ENCODE measurements at regions not wholly inside any gene's neighbourhood (a gene's known extent, or its start where the extent isn't known, plus 50 kb on each side); places are given as distances from the start of the nearest gene placed in this dataset.

DNA sequence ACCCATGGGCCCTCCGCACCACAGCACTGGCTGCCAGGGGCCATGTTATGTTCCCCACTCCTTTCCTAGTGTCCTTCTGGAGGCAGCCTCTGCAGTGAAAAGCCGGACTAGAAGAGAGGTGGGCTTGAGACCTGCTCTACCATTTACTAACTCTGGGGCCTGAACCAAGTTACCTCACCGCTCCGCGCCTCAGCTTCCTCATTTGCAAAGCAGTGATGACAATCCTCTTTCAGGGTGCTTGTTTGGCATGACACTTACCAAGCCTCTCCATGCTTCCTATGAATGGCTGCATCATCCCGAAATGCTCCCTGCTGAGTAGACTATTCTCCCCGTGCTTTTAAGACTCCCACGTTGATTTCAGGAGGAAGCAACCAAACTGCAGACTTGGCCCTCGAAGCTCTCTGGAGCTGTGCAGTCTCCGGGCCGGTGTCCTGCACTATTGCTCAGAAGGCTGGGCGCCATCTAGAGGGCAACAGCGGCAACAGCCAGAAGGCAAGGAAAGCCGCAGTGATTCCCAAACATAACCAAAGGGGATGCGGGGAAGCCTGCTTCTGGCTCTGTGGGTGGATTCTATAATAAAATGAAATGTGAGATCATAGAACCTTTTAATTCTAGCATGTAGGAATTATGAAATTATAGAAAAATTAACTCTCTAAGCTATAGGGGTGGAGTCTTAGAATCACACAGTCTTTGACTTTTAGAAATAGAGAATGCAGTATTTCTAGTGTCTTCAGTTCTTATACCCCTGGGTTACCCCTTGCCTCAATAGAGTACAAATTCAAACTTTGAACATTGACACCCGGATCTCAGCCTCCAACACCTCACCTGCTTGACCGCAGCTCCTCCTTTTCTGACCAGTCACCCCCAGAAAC is 599.8 kb upstream of the BRINP1 start:
- ChIA-PET POLR2A (no interaction called here), CTCF (interaction anchor here (0.7 to 4.0 kb wide), 9 partner anchors 12 to 413 kb away, joined by 3 to 18 read pairs (median 4); no protein-coding TSS in a partner anchor)
- Mint-ChIP-seq H3K9me3 (no peaks in the 10 kb centered on the region), H3K36me3 (ENCODE audit: low read depth) (no peaks in the 10 kb centered on the region), H3K4me1 (ENCODE audit: low read depth) (peaks cover 2% of the 10 kb centered on the region), H3K4me3 (no peak overlapping the region), H3K27me3 (peaks cover 13% of the 10 kb centered on the region), H3K27ac (no peak overlapping the region)
- TF ChIP-seq, protein P1, sequence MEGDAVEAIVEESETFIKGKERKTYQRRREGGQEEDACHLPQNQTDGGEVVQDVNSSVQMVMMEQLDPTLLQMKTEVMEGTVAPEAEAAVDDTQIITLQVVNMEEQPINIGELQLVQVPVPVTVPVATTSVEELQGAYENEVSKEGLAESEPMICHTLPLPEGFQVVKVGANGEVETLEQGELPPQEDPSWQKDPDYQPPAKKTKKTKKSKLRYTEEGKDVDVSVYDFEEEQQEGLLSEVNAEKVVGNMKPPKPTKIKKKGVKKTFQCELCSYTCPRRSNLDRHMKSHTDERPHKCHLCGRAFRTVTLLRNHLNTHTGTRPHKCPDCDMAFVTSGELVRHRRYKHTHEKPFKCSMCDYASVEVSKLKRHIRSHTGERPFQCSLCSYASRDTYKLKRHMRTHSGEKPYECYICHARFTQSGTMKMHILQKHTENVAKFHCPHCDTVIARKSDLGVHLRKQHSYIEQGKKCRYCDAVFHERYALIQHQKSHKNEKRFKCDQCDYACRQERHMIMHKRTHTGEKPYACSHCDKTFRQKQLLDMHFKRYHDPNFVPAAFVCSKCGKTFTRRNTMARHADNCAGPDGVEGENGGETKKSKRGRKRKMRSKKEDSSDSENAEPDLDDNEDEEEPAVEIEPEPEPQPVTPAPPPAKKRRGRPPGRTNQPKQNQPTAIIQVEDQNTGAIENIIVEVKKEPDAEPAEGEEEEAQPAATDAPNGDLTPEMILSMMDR (IDR thresholded peaks at IDR 0.05), result peak; percentile 82
- intact Hi-C loops (cut with micrococcal nuclease), result no loop called here
- DNase-seq, result peak; percentile 61
- ATAC-seq, result peak; percentile 58

DNA sequence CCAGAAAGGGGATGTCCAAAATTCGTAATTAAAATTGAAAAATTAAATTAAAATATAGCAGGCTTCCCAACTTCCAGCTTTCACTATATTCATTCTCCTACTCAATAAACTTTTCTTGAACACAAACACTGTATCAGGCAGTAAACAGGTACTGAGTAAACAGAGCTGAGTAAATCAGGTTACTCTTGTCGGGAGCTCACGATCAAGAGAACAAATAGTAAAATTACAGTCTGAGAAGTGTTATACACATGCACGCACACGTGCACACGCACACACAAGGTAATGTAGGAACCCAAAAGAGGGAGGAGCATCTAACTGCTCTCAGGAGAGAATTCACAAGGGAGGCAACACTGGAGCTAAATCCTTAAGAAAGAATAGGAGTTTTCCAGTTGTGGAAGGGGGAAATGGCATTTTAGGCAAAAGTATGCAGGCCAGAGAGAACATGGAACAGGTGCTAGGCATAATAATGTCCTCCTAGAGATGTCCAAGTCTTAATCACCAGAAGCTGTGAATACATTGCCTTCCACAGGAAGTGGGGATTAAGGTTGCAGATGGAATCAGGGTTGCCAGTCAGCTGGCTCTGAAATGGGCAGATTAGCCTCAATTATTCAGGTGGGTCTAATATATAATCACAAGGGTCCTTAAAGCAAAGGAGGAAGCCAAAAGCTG is 598.8 kb upstream of the BRINP1 start:
- CTCF ChIA-PET, result interaction anchor here (0.9 to 4.0 kb wide), 5 partner anchors 11 to 29 kb away, joined by 3 to 18 read pairs (median 5); no protein-coding TSS in a partner anchor
- H3K4me1 Mint-ChIP-seq (ENCODE audit: low read depth), result peaks cover 2% of the 10 kb centered on the region
- ATAC-seq (no peak), DNase-seq (no peak)
- no peaks in the 10 kb centered on the region for H3K36me3 Mint-ChIP-seq (ENCODE audit: low read depth)
- H3K9me3 Mint-ChIP-seq, result no peaks in the 10 kb centered on the region
- H3K27me3 Mint-ChIP-seq, result peaks cover 16% of the 10 kb centered on the region
- POLR2A ChIA-PET, result no interaction called here
- TF ChIP-seq, protein P1 (IDR thresholded peaks at IDR 0.05), result no peak
- H3K27ac Mint-ChIP-seq, result no peak overlapping the region
- no peak overlapping the region for H3K4me3 Mint-ChIP-seq
- intact Hi-C loops (cut with micrococcal nuclease), result no loop called here

DNA sequence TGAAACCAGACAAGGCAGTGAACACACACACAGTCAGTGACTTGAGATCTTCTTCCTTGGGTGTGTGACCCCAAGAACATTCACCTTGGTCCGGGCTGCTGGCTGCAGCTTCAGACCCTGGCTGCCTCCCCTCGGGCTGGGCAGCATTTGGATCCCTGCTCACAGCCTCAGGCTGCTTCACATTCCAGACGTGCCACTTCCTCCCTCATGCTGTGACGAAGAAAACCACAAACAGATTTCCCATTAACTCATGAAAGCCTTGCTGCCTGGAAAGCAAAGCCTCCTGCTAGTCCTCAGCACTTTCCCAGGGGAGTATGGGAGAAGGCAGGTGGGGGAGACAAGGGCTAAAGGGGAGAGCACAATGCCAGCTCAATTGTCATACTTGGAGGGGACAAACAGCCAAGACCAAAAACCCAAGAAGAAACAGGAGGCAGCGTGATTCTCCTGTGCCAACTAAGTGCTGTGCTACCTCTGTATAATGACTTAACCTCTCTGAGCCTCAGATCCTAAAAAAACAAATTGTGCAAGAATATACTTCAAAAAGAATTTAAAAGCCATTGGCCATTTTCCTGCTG is 594.6 kb upstream of the BRINP1 start:
- CTCF ChIA-PET, result no interaction called here
- intact Hi-C loops (cut with micrococcal nuclease), result no loop called here
- TF ChIP-seq, protein P1 (IDR thresholded peaks at IDR 0.05), result no peak
- POLR2A ChIA-PET, result no interaction called here
- no peak for DNase-seq
- H3K4me3 Mint-ChIP-seq, result no peak overlapping the region
- no peaks in the 10 kb centered on the region for H3K36me3 Mint-ChIP-seq (ENCODE audit: low read depth)
- H3K4me1 Mint-ChIP-seq (ENCODE audit: low read depth), result no peaks in the 10 kb centered on the region
- H3K27me3 Mint-ChIP-seq, result peaks cover 15% of the 10 kb centered on the region
- ATAC-seq, result no peak
- no peak overlapping the region for H3K27ac Mint-ChIP-seq
- H3K9me3 Mint-ChIP-seq, result no peaks in the 10 kb centered on the region

- H3K36me3 Mint-ChIP-seq (ENCODE audit: low read depth), result no peaks in the 10 kb centered on the region
- CTCF ChIA-PET, result no interaction called here
- no peak for DNase-seq
- intact Hi-C loops (cut with micrococcal nuclease), result no loop called here
- no peak overlapping the region for H3K4me3 Mint-ChIP-seq
- no peak for ATAC-seq
- H3K4me1 Mint-ChIP-seq (ENCODE audit: low read depth), result no peaks in the 10 kb centered on the region
- POLR2A ChIA-PET, result no interaction called here
- TF ChIP-seq, protein P1 (IDR thresholded peaks at IDR 0.05), result no peak
- H3K9me3 Mint-ChIP-seq, result no peaks in the 10 kb centered on the region
- H3K27me3 Mint-ChIP-seq, result peaks cover 13% of the 10 kb centered on the region
- no peak overlapping the region for H3K27ac Mint-ChIP-seq
Observed at GRCh38 chr9:119963258-119963797, 594.1 kb upstream of the BRINP1 start.

Measured in activated CD8-positive, alpha-beta T cell treated with anti-CD3 and anti-CD28 coated beads for 36 hours (primary cell).